Activated CD4-positive, alpha-beta T cell treated with anti-CD3 and anti-CD28 coated beads, Interleukin-2, amount 10 ng/mL, durations not matched to agents 7 days and 5 days (primary cell): ENCODE measurements at regions not wholly inside any gene's neighbourhood (a gene's known extent, or its start where the extent isn't known, plus 50 kb on each side); places are given as distances from the start of the nearest gene placed in this dataset.

Experiments
- CTCF ChIA-PET: fragments of 350-600 bp; sonication (Branson Sonifier 250); formaldehyde crosslinking; loops from one replicate; lab custom pipeline; 2021; ENCODE audit warnings: antibody characterized with exemption; lab: Charles Lee
- POLR2A ChIA-PET: fragments of 350-600 bp; sonication (Branson Sonifier 250); formaldehyde crosslinking; loops from one replicate; lab custom pipeline; 2021; ENCODE audit warnings: antibody characterized with exemption; lab: Charles Lee
- DNase-seq: peaks from one replicate; pipeline ENCODE4 v3.0.0-alpha.2; 2020
- H3K27ac Mint-ChIP-seq: one replicate; pipeline ENCODE4 v1.8.0; 2021; ENCODE audit warnings: mild to moderate bottlenecking, moderate library complexity, mixed read lengths
- H3K27me3 Mint-ChIP-seq: one replicate; pipeline ENCODE4 v1.8.0; 2021; ENCODE audit warnings: mixed read lengths
- H3K36me3 Mint-ChIP-seq: one replicate; pipeline ENCODE4 v1.8.0; 2021; ENCODE audit warnings: low read depth, mixed read lengths
- H3K4me1 Mint-ChIP-seq: one replicate; pipeline ENCODE4 v1.8.0; 2021; ENCODE audit warnings: mixed read lengths
- H3K4me3 Mint-ChIP-seq: one replicate; pipeline ENCODE4 v1.8.0; 2021; ENCODE audit warnings: mild to moderate bottlenecking, moderate library complexity, mixed read lengths
- H3K9me3 Mint-ChIP-seq: one replicate; pipeline ENCODE4 v1.8.0; 2021; ENCODE audit warnings: mixed read lengths

DNA sequence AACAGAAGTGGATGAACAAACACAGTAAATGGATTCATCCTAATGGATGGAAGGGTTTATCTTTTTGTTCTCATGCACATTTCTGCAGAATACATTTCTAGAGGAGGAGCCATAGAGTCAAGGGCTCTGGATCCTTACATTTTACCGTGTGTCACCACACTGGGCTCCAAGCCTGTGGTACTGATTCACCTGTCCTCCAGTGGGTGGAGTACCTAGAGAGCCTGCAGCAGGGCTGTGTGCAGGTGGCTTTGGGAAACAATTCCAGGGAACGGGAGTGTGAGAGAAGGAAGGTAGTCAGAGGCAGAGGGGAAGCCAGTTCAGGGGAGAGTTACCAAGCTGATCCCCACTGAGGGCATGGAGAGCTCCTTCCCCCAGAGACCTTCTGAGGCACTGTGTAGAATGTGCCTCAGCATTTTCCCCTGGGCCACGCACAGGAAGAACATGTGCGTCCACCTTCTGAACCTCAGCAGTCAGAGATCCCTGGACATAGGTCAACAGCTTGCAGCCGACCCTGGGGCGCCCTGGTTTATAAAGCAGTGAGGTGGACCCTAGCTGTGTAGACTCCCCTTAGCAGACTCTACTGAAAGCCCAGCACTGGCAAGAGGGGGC, 85.3 kb upstream of the SLC22A23 start:
- no peak for DNase-seq
- H3K4me3 Mint-ChIP-seq, result no peak overlapping the region
- H3K36me3 Mint-ChIP-seq, result no peaks in the 10 kb centered on the region
- H3K9me3 Mint-ChIP-seq, result no peaks in the 10 kb centered on the region
- no peaks in the 10 kb centered on the region for H3K4me1 Mint-ChIP-seq
- no peak overlapping the region for H3K27ac Mint-ChIP-seq
- ChIA-PET CTCF (interaction anchor here (0.7 kb wide), 1 partner anchor 291 kb away, joined by 3 read pairs; no protein-coding TSS in a partner anchor), POLR2A (no interaction called here)
- peaks cover 12% of the 10 kb centered on the region for H3K27me3 Mint-ChIP-seq

DNA sequence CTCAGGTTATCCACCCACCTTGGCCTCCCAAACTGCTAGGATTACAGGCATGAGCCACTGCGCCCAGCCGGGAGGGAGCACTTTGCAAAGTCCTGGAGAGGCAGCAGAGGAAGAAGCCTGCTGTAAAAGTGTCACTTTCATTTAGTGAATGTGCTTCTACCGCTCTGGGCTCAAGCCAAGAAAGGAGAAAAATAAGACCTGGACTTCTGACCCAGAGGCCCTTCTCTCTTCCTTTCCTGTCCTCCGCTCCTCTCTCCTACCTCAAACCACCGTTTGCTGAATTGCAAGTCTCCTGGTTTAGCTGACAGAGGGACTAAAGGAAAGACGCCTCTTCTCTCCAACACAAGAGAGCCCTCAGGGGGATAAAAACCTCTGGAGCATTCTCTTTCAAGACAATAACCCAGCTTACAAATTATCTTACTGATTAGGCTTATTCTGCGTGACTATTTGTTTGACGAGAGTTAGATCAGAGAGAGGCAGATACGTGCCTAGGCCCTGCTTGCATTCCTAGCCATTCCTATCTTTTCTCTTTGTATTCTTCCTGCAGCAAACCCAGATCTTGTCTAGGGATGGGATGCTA, 84.2 kb upstream of the SLC22A23 start:
- DNase-seq, result no peak
- Mint-ChIP-seq H3K27me3 (peaks cover 12% of the 10 kb centered on the region), H3K4me1 (no peaks in the 10 kb centered on the region), H3K27ac (no peak overlapping the region), H3K36me3 (no peaks in the 10 kb centered on the region), H3K4me3 (no peak overlapping the region), H3K9me3 (no peaks in the 10 kb centered on the region)
- ChIA-PET POLR2A (no interaction called here), CTCF (interaction anchor here (0.7 kb wide), 1 partner anchor 292 kb away, joined by 3 read pairs; no protein-coding TSS in a partner anchor)

DNA sequence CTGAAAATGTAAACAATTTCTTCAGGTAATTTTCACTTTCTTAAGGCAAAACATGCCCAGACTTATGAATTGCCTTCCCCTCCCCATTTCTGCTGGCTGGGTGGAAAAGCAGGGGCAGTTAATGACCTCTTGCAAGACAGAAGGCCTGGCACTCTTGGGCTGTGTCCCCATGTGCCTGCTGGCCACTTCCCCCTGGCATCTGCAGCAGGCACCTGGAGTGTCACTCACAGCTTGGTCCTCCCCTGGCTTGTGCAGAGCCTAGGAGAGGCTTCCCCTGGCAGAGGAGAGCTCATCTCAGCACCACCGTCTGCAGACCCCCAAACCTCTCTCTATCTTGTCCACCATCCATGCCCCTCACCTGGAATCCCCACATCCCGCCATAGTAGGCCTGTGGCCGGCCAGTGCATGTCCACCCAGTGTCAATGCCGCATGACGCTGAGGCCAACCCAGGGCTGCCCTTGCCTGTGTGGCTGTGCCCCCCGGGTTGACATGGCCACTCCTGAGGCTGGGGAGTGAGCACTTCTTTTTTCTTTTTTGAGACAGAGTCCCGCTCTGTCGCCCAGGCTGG, 83.5 kb upstream of the SLC22A23 start:
- H3K4me3 Mint-ChIP-seq, result no peak overlapping the region
- CTCF ChIA-PET, result no interaction called here
- POLR2A ChIA-PET, result no interaction called here
- no peaks in the 10 kb centered on the region for H3K9me3 Mint-ChIP-seq
- H3K27ac Mint-ChIP-seq, result no peak overlapping the region
- no peak for DNase-seq
- no peaks in the 10 kb centered on the region for H3K4me1 Mint-ChIP-seq
- H3K27me3 Mint-ChIP-seq, result peaks cover 12% of the 10 kb centered on the region
- no peaks in the 10 kb centered on the region for H3K36me3 Mint-ChIP-seq

DNA sequence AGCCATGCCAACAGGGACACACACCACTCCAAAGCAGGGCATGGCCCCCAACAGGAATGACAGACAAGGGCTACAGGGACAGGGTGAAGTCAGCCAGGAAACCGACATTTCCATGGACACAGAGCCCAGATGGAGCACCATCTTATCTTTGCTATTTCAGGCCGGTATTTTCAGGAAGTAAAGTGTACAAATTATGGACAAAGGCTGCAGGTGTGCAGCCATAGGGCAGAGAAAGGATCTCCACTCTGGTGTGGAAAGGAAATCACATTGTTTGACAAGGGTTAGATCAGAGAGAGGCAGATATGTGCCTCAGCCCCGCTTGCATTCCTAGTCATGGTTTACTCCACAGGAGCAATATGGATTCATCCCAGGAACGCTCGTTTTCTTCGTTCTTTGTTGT, 81.7 kb upstream of the SLC22A23 start:
- Mint-ChIP-seq H3K4me3 (no peak overlapping the region), H3K27me3 (peaks cover 1% of the 10 kb centered on the region), H3K4me1 (no peaks in the 10 kb centered on the region), H3K36me3 (no peaks in the 10 kb centered on the region), H3K9me3 (no peaks in the 10 kb centered on the region), H3K27ac (no peak overlapping the region)
- ChIA-PET CTCF (interaction anchor here (1.1 kb wide), 1 partner anchor 66 kb away, joined by 3 read pairs; no protein-coding TSS in a partner anchor), POLR2A (no interaction called here)
- no peak for DNase-seq

DNA sequence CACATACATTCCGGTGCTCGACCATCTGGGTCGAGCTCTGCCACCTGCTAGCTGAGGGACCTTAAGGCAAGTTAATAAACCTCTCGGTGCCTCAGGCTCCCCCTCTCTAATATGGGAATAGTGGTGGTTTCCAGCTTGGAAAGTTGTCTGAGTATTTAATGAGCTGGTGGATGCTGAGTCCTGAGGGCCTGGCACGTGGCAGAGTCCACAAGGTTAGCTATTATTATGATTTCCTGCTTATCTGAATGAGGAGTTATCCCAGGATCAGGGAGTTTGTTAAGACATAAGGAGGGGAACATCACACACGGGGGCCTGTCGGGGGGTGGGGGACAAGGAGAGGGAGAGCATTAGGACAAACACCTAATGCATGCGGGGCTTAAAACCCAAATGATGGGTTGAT, 80.1 kb upstream of the SLC22A23 start:
- CTCF ChIA-PET, result no interaction called here
- Mint-ChIP-seq H3K27ac (no peak overlapping the region), H3K4me3 (no peak overlapping the region), H3K4me1 (no peaks in the 10 kb centered on the region), H3K27me3 (peaks cover 2% of the 10 kb centered on the region), H3K36me3 (no peaks in the 10 kb centered on the region), H3K9me3 (no peaks in the 10 kb centered on the region)
- DNase-seq, result no peak
- POLR2A ChIA-PET, result no interaction called here

DNA sequence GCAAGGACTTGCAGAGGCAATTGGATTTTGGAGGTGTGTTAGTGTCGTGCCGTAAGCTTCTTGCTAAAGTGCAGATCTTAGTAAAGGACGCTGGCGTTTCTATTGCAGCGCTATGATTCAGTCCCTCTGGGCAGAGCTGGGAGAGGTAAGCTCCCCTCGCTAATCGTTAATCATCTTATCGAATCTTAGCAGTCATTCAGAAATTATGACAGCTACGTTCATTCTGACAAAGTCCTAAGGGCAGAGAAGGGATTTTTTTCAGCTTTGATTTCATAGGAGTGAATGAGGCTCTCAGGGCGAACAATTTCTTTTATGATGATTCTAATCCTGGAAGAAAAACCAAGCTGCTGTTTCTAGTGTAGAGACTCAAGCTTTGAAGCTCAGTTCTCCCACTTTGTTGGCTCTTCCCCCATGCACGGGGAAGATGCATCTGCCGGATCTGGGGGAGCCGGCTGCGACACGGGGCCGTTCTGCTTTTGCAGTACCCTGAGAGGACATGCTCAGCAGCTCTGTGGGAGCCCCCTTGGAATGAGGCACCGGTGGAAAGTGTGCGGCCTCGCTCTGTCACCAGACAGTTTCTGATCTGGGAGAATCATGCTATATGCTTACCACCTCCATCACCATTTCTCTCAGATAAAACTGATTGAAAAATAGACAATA, 79.1 kb upstream of the SLC22A23 start:
- POLR2A ChIA-PET, result interaction anchor here (0.7 kb wide), 1 partner anchor 238 kb away, joined by 4 read pairs; no protein-coding TSS in a partner anchor
- Mint-ChIP-seq H3K4me1 (no peaks in the 10 kb centered on the region), H3K9me3 (no peaks in the 10 kb centered on the region), H3K4me3 (no peak overlapping the region), H3K27me3 (peaks cover 2% of the 10 kb centered on the region), H3K36me3 (no peaks in the 10 kb centered on the region), H3K27ac (no peak overlapping the region)
- CTCF ChIA-PET, result no interaction called here
- DNase-seq, result no peak

DNA sequence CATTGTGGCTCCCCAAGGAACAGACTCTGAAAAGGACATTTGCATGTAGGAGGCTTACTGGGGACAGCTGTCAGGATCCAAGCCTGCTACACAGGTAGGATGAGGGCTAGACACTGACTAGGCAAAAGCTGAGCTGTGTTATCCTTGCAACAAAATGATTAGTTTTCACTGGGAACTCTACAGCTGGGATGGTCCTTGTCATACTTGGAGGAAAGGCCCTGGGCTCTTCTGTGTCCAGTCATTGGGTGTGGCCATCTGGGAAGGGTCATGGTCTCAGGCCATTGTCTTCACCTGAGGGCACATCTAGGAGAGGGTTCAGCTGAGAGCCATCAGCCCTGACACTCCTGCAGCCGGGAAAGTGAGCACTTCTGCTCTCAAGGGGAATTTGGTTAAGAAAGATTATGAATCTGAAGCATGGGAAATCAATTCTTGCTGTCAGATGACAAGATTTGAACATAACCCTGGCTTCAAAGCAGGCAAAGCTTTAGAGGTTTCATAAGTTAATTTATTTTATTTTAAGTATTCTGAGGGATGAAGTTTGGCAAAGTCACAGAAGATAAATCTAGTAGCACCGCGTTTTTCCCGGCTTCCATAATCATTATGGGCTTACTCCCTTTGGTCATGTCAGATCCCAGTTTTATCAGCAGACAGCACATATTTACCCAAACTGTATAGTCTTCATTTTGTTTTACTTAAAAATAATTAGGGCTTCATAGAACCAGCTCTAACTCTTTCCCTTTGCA, 78.4 kb upstream of the SLC22A23 start:
- H3K36me3 Mint-ChIP-seq, result no peaks in the 10 kb centered on the region
- peaks cover 2% of the 10 kb centered on the region for H3K27me3 Mint-ChIP-seq
- POLR2A ChIA-PET, result interaction anchor here (0.7 kb wide), 1 partner anchor 237 kb away, joined by 4 read pairs; no protein-coding TSS in a partner anchor
- no peaks in the 10 kb centered on the region for H3K4me1 Mint-ChIP-seq
- H3K27ac Mint-ChIP-seq, result no peak overlapping the region
- H3K4me3 Mint-ChIP-seq, result no peak overlapping the region
- no peaks in the 10 kb centered on the region for H3K9me3 Mint-ChIP-seq
- CTCF ChIA-PET, result no interaction called here
- DNase-seq, result no peak

DNA sequence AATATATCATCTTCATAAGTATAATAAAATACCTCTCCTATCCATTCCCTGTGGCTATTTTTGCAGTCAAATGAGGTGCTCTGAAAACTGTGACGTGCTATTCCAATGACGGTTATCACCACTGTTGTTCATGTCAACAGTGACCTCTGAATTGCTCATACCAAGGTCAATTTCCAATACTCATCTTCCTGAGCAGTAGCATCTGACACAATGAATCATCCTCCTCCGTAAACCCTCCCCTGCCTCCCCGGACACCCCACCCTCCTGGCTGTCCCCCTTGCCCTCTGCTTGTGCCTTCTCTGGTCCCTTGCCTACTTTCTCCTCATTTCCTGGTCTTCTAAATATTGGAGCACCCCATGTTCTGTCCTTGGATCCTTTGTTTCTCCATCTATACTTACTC, 77.7 kb upstream of the SLC22A23 start:
- no peak for DNase-seq
- no peaks in the 10 kb centered on the region for H3K4me1 Mint-ChIP-seq
- no peaks in the 10 kb centered on the region for H3K9me3 Mint-ChIP-seq
- peaks cover 2% of the 10 kb centered on the region for H3K27me3 Mint-ChIP-seq
- POLR2A ChIA-PET, result no interaction called here
- CTCF ChIA-PET, result no interaction called here
- no peaks in the 10 kb centered on the region for H3K36me3 Mint-ChIP-seq
- H3K27ac Mint-ChIP-seq, result no peak overlapping the region
- H3K4me3 Mint-ChIP-seq, result no peak overlapping the region

DNA sequence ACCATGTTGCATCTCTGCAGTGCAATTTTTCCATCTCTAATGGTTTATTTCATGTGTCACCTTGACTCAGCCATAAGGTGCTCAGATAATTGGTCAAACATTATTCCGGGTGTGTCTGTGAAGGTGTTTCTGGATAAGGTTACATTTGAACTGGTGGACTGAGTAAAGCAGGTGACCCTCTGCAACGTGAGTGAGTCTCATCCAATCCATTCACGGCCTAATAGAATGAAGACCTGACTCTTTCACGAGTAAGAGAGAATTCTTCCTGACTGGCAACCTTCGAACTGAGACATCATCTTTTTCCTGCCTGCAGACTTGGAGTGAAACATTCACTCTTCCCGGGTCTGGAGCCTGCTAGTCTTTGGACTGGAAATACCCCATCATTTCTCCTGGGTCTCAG, 77.1 kb upstream of the SLC22A23 start:
- Mint-ChIP-seq H3K4me1 (no peaks in the 10 kb centered on the region), H3K27ac (no peak overlapping the region), H3K27me3 (peaks cover 2% of the 10 kb centered on the region), H3K4me3 (no peak overlapping the region), H3K36me3 (no peaks in the 10 kb centered on the region), H3K9me3 (no peaks in the 10 kb centered on the region)
- ChIA-PET CTCF (no interaction called here), POLR2A (no interaction called here)
- no peak for DNase-seq

DNA sequence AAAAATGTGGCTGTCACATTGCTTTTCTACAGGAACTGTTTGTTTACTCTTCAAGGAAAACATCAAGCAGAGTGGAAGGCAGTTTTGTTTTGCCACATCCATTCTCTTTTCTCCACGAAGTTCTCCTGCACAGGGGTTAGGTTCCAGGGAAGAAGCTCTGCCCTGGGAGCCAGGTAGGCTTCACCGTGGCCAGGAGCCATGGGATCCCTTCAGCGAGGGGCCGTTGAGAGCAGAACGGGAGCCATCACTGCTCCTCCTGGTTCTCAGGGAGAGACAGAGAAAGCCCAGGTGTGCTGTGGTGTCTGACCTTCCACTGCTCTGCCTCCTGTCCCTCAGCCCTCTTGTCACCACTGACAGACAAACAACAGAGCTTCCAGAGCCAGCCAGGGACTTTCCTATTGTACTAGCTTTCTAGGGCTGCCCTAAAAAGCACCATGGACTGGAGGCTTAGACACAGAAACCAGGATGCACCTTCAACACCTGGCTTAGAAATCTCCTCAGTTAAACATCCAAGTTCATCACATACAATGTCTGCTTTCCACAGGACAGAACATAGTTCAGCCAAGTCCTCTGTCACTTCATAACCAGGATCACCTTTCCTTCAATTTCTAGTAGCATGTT, 75.6 kb upstream of the SLC22A23 start:
- Mint-ChIP-seq H3K4me3 (no peak overlapping the region), H3K36me3 (no peaks in the 10 kb centered on the region), H3K4me1 (no peaks in the 10 kb centered on the region), H3K27ac (no peak overlapping the region), H3K27me3 (peaks cover 2% of the 10 kb centered on the region), H3K9me3 (no peaks in the 10 kb centered on the region)
- ChIA-PET CTCF (no interaction called here), POLR2A (no interaction called here)
- DNase-seq, result no peak

DNA sequence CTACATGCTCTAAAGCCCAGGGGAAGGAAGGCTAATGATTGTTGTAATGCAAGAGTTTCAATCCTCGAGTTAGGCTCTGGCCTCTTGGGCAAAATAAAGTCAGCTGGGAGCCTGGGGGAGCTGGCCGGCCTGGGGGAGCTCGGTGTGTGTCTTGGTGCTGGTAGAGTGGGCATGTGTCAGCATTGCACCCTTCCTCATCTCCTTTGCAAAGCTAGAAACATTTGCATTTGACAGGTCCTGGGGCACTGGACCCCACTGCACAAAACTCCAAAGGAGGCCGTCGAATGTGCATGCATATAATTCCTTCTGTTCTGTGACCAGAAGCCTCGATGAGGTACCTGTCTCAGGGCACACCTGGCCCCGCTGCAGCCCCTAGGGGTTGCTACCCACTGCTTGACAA, 74.6 kb upstream of the SLC22A23 start:
- H3K27me3 Mint-ChIP-seq, result peaks cover 2% of the 10 kb centered on the region
- no peaks in the 10 kb centered on the region for H3K36me3 Mint-ChIP-seq
- no peak for DNase-seq
- H3K9me3 Mint-ChIP-seq, result no peaks in the 10 kb centered on the region
- POLR2A ChIA-PET, result no interaction called here
- CTCF ChIA-PET, result no interaction called here
- no peak overlapping the region for H3K4me3 Mint-ChIP-seq
- H3K27ac Mint-ChIP-seq, result no peak overlapping the region
- H3K4me1 Mint-ChIP-seq, result no peaks in the 10 kb centered on the region

DNA sequence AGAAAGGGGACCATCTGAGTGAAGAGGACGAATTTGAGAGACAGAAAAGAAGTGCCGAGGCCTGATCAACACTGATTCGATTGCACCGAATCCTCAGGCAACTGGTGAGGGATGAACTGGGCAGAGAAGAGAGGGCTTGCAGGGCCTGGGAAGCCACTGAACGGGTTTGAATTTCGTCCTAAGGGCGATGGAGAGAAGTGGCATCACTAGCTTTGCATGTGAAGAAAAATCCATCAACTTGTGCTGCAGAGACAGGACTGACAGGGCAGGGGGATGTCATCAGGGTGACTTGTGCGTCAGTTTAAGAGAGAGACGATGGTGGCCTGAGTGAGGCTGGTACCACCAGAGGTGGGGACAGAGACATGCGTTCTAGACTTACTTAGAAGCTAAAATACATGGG, 73.7 kb upstream of the SLC22A23 start:
- Mint-ChIP-seq H3K4me1 (no peaks in the 10 kb centered on the region), H3K27ac (no peak overlapping the region), H3K9me3 (no peaks in the 10 kb centered on the region), H3K27me3 (peaks cover 2% of the 10 kb centered on the region), H3K36me3 (no peaks in the 10 kb centered on the region), H3K4me3 (no peak overlapping the region)
- ChIA-PET CTCF (no interaction called here), POLR2A (no interaction called here)
- DNase-seq, result no peak
